ENCODE measurements at regions not wholly inside any gene's neighbourhood (a gene's known extent, or its start where the extent isn't known, plus 50 kb on each side); places are given as distances from the start of the nearest gene placed in this dataset.

DNA sequence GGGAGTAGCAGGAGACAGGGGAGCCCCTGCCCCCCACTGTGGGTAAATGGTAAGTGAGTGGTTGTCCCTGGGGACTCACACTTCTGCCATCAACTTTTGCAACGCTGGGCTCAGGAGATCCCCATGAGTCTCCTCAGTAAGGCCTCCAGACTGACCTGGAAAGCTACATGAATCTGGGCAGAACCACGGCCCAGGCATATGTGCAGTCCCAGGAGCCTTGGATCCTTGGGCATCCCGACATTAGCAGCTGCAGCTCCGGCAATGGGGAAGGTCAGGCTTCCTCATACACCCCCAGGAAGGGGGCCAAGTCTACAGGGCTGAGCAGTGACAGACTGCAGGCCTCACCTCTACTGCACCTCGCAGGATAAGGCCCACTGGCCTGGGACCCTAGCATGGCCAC, 868.7 kb upstream of the ADGRL4 start:
- Histone ChIP-seq H3K27ac (ENCODE audit: low read length) (no peak overlapping the region), H3K4me1 (ENCODE audit: control insufficient read depth, low read depth, low read length) (no peaks in the 10 kb centered on the region), H3K27me3 (ENCODE audit: control insufficient read depth, insufficient read depth, low read length) (no peaks in the 10 kb centered on the region), H3K4me3 (ENCODE audit: low read length) (no peak overlapping the region), H3K36me3 (ENCODE audit: control insufficient read depth, low read depth, low read length) (no peaks in the 10 kb centered on the region), H3K9ac (ENCODE audit: low read length) (no peak overlapping the region), H3K9me3 (ENCODE audit: control insufficient read depth, low read depth, low read length) (no peaks in the 10 kb centered on the region)

DNA sequence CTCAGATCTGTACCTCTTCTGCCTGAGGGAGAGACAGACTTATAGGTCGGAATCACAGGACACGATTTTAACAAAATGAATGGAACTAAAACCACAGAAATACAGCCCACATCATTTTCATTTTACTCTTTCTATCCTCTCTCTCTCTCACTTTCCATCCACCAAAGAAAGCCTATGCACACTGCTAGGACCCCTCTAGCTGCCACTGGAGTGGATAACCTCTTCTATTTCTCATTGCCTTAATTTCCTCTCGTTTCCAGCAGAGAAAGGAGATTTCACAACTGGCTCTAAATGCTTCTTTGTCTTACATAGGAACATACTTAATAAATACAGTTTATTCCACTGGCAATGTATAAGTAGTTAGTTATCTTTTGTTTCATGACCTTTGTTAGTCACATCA, 867.8 kb upstream of the ADGRL4 start:
- Histone ChIP-seq H3K9me3 (ENCODE audit: control insufficient read depth, low read depth, low read length) (no peaks in the 10 kb centered on the region), H3K27me3 (ENCODE audit: control insufficient read depth, insufficient read depth, low read length) (no peaks in the 10 kb centered on the region), H3K36me3 (ENCODE audit: control insufficient read depth, low read depth, low read length) (no peaks in the 10 kb centered on the region), H3K27ac (ENCODE audit: low read length) (no peak overlapping the region), H3K9ac (ENCODE audit: low read length) (no peak overlapping the region), H3K4me1 (ENCODE audit: control insufficient read depth, low read depth, low read length) (no peaks in the 10 kb centered on the region), H3K4me3 (ENCODE audit: low read length) (no peak overlapping the region)

DNA sequence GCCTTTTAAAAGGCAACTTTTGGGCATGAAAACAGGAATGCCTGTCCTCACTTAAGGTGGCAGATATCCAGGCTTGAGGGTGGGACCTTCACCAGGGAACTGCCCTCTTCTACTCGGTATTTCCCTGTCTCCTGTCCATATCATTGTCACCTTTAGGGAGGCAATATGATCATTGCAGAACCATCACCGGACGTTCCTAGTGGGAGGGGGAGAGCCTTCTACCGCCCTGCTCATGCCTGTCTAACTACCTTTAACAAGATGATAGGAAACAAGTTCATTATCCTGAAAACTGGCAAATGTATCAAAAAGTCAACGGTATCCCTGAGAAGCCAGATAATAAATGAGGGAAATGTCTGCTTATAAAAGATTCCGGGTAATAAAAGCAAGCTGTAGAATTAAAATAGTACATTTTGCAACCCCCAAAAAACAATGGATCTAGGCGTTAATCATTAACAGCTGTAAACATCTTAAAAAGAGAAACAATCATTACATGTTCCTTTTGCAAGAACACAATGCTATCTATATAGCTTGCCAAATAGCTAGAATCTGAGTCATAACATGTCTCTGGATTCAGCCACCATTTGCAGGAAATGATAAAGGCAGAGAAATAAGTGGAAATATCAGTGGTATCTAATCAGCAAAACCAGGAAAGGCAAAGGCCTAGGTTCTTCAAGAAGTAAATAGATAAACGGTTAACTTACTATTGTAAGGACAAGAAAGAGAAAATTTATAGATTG, 852.9 kb upstream of the ADGRL4 start:
- H3K27me3 ChIP-seq (ENCODE audit: control insufficient read depth, insufficient read depth, low read length) = no peaks in the 10 kb centered on the region
- H3K4me3 ChIP-seq (ENCODE audit: low read length) = no peak overlapping the region
- H3K36me3 ChIP-seq (ENCODE audit: control insufficient read depth, low read depth, low read length) = no peaks in the 10 kb centered on the region
- no peak overlapping the region for H3K27ac ChIP-seq (ENCODE audit: low read length)
- H3K4me1 ChIP-seq (ENCODE audit: control insufficient read depth, low read depth, low read length) = no peaks in the 10 kb centered on the region
- no peaks in the 10 kb centered on the region for H3K9me3 ChIP-seq (ENCODE audit: control insufficient read depth, low read depth, low read length)
- H3K9ac ChIP-seq (ENCODE audit: low read length) = no peak overlapping the region

DNA sequence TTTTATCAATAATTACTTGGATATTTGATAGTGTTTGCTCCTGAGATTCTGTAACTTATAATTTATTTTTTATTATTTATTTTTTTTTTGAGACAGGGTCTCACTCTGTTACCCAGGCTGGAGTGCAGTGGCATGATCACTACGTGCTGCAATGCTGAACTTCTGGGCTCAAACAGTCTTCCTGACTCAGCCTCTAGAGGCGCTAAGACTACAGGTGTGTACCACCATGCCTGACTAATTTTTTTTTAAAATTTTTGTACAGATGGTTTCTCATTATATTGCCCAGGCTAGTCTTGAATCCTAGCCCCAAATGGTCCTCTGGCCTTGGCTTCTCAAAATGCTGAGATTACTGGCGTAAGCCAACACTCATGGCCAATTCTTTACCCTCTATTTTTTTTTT, 845.5 kb upstream of the ADGRL4 start:
- Histone ChIP-seq H3K9me3 (ENCODE audit: control insufficient read depth, low read depth, low read length) (no peaks in the 10 kb centered on the region), H3K4me3 (ENCODE audit: low read length) (no peak overlapping the region), H3K4me1 (ENCODE audit: control insufficient read depth, low read depth, low read length) (peaks cover 3% of the 10 kb centered on the region), H3K36me3 (ENCODE audit: control insufficient read depth, low read depth, low read length) (no peaks in the 10 kb centered on the region), H3K27ac (ENCODE audit: low read length) (no peak overlapping the region), H3K9ac (ENCODE audit: low read length) (no peak overlapping the region), H3K27me3 (ENCODE audit: control insufficient read depth, insufficient read depth, low read length) (no peaks in the 10 kb centered on the region)

DNA sequence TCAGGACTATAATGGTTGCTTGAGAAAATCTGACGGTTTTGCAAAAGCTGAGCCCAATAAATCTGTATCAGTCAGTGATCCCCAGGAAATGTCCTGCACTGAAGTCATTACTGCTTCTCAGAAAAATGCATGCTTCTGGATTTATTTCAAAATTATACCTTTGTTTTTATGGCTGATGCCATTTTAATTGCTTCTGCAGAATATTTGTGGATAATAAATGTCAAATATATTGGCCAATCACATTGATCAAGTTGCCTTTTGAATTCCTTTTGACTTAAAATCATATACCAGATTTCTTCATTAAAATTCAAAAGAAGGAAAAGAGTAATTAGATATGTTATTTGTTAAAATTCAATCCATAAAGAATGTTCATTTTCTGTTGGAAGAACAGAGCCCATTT, 842.9 kb upstream of the ADGRL4 start:
- Histone ChIP-seq H3K4me3 (ENCODE audit: low read length) (no peak overlapping the region), H3K9me3 (ENCODE audit: control insufficient read depth, low read depth, low read length) (no peaks in the 10 kb centered on the region), H3K27ac (ENCODE audit: low read length) (no peak overlapping the region), H3K4me1 (ENCODE audit: control insufficient read depth, low read depth, low read length) (peaks cover 3% of the 10 kb centered on the region), H3K9ac (ENCODE audit: low read length) (no peak overlapping the region), H3K36me3 (ENCODE audit: control insufficient read depth, low read depth, low read length) (no peaks in the 10 kb centered on the region), H3K27me3 (ENCODE audit: control insufficient read depth, insufficient read depth, low read length) (no peaks in the 10 kb centered on the region)

DNA sequence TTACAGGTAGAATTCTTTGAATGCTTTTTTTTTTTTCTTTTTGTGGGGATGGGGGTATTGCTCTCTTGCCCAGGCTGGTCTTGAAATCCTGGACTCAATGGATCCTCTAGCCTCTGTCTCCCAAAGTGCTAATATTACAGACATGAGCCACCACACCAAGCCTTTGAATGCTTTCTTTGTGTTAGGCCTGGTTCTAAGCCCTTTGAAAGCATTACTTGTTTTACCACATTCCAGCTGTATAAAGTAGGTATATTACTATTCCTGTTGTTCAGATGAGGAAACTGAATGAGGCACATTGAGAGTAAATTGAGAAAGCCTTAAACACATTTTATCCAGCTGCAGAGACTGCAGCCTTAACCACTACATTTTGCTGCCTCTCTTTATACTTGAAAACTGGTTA, 841.8 kb upstream of the ADGRL4 start:
- Histone ChIP-seq H3K9ac (ENCODE audit: low read length) (no peak overlapping the region), H3K9me3 (ENCODE audit: control insufficient read depth, low read depth, low read length) (no peaks in the 10 kb centered on the region), H3K4me3 (ENCODE audit: low read length) (no peak overlapping the region), H3K27ac (ENCODE audit: low read length) (no peak overlapping the region), H3K27me3 (ENCODE audit: control insufficient read depth, insufficient read depth, low read length) (no peaks in the 10 kb centered on the region), H3K4me1 (ENCODE audit: control insufficient read depth, low read depth, low read length) (peaks cover 3% of the 10 kb centered on the region), H3K36me3 (ENCODE audit: control insufficient read depth, low read depth, low read length) (no peaks in the 10 kb centered on the region)

DNA sequence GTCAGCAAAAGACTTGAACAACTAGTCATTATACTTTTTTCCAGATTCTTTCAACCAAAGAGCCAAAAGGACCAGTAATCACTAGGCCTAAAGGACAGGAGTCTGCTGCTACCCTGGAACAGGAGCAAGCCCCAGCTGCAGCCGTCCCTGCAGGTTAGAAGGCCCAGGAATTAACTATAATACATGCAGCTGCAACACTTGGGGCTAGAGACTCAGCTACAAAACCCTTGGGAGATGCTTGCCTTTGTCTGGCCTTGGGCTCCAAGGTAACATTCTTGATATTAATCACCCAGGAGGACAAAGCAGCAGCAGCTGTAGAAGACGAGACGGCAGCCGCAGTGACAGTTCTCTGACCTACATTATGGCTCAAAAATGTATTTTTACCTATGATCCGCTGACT, 841.2 kb upstream of the ADGRL4 start:
- no peak overlapping the region for H3K9ac ChIP-seq (ENCODE audit: low read length)

DNA sequence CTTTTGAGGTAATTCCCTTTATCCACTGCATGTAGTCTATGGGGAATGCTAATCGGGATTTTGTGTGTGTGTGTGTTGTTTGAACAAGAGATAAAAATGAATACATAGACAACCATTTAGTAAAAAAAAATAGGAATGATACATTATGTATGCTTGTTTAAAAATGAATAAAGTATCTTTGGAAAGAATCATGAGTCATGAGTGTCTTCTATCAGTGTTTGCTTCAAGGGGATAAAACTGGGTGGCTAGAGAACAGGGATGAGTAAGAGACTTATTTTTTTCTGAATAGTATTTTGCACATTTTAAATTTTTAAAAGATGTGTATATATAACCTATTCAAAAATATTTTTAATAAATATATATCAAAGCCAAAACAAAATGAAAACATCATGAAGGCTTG, 839.4 kb upstream of the ADGRL4 start:
- no peak overlapping the region for H3K4me3 ChIP-seq (ENCODE audit: low read length)
- H3K36me3 ChIP-seq (ENCODE audit: control insufficient read depth, low read depth, low read length) = no peaks in the 10 kb centered on the region
- peaks cover 3% of the 10 kb centered on the region for H3K4me1 ChIP-seq (ENCODE audit: control insufficient read depth, low read depth, low read length)
- H3K9ac ChIP-seq (ENCODE audit: low read length) = no peak overlapping the region
- H3K9me3 ChIP-seq (ENCODE audit: control insufficient read depth, low read depth, low read length) = no peaks in the 10 kb centered on the region
- H3K27ac ChIP-seq (ENCODE audit: low read length) = no peak overlapping the region
- no peaks in the 10 kb centered on the region for H3K27me3 ChIP-seq (ENCODE audit: control insufficient read depth, insufficient read depth, low read length)

More for the DNA sequence above, 841.2 kb upstream of the ADGRL4 start:
- Histone ChIP-seq H3K9me3 (ENCODE audit: control insufficient read depth, low read depth, low read length) (no peaks in the 10 kb centered on the region), H3K4me1 (ENCODE audit: control insufficient read depth, low read depth, low read length) (peaks cover 3% of the 10 kb centered on the region), H3K27me3 (ENCODE audit: control insufficient read depth, insufficient read depth, low read length) (no peaks in the 10 kb centered on the region), H3K36me3 (ENCODE audit: control insufficient read depth, low read depth, low read length) (no peaks in the 10 kb centered on the region), H3K4me3 (ENCODE audit: low read length) (no peak overlapping the region), H3K27ac (ENCODE audit: low read length) (no peak overlapping the region)

DNA sequence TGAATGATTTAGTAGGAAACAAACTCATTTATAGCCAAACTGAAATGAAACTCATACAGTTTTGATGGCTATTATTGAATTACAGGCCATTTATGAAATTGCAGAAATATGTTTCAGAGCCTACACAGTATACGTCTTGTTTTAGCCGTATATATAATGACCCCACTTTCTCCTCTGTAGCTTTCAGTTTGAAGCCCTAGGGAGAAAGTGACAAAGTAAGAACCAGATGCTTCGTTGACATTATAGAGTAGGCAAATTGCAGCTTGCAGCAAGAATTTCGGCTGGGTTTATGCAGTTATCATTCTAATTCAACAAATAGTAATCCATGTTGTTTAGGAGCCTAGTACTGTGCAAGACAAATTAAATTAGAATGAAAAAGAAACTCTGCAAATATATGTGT, 836.3 kb upstream of the ADGRL4 start:
- Histone ChIP-seq H3K9me3 (ENCODE audit: control insufficient read depth, low read depth, low read length) (no peaks in the 10 kb centered on the region), H3K9ac (ENCODE audit: low read length) (no peak overlapping the region), H3K4me1 (ENCODE audit: control insufficient read depth, low read depth, low read length) (no peaks in the 10 kb centered on the region), H3K36me3 (ENCODE audit: control insufficient read depth, low read depth, low read length) (no peaks in the 10 kb centered on the region), H3K27ac (ENCODE audit: low read length) (no peak overlapping the region), H3K4me3 (ENCODE audit: low read length) (no peak overlapping the region), H3K27me3 (ENCODE audit: control insufficient read depth, insufficient read depth, low read length) (no peaks in the 10 kb centered on the region)

DNA sequence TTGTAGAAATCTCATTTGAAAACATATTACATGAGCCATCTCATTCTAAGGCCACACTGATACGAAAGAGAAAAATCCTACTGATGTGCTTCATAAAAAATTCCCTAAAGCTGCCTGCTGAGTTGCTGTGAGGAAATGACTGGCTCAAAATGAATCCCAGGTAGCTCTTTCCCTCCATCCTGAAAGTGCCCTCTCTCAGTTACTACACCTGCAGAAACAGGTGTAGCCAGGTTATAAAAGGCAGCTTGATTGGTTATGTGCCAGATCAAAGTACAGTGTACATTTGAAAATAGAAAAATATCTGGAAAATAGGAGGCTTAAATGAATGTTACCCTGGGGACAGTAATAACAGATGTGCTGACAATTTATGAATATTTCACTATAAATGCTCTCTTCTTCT, 833.4 kb upstream of the ADGRL4 start:
- no peaks in the 10 kb centered on the region for H3K4me1 ChIP-seq (ENCODE audit: control insufficient read depth, low read depth, low read length)
- no peaks in the 10 kb centered on the region for H3K27me3 ChIP-seq (ENCODE audit: control insufficient read depth, insufficient read depth, low read length)
- no peak overlapping the region for H3K27ac ChIP-seq (ENCODE audit: low read length)
- H3K36me3 ChIP-seq (ENCODE audit: control insufficient read depth, low read depth, low read length) = no peaks in the 10 kb centered on the region
- no peaks in the 10 kb centered on the region for H3K9me3 ChIP-seq (ENCODE audit: control insufficient read depth, low read depth, low read length)
- no peak overlapping the region for H3K9ac ChIP-seq (ENCODE audit: low read length)
- no peak overlapping the region for H3K4me3 ChIP-seq (ENCODE audit: low read length)

DNA sequence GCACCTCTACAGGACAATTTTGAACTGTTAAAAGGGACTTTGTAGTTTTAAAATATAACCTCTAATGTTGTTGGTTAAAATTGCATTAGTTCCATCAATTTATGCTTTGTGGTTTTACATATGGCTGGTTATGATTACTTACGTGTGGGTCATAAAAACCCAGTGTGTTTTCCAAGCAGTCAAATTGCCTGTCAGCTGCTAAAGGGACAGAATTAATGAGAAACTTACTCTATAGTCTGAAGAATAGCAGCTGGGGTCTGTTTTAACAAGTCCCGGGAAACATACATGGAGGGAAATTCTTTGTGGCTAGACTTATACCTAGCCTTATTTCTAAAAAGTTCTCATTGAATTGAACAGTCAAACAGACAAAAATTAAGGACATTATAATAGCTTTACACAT, 820.9 kb upstream of the ADGRL4 start:
- Histone ChIP-seq H3K9me3 (ENCODE audit: control insufficient read depth, low read depth, low read length) (no peaks in the 10 kb centered on the region), H3K27ac (ENCODE audit: low read length) (no peak overlapping the region)

DNA sequence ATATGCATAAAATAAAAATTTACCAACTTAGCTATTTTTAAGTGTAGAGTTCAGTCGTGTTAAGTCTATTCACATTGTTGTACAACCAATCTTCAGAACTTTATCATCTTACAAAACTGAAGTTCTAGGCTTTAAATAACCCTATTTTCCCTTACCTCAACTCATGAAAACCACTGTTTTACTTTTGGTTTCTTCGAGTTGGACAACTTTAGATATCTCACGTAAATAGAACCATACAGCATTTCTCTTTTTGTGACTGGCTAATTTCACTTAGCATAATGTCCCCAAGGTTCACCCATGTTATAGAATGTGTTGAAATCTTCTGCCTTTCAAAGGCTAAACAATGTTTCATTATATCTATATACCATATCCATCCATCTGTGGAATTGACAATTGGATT, 819.0 kb upstream of the ADGRL4 start:
- Histone ChIP-seq H3K27me3 (ENCODE audit: control insufficient read depth, insufficient read depth, low read length) (no peaks in the 10 kb centered on the region), H3K27ac (ENCODE audit: low read length) (no peak overlapping the region), H3K4me3 (ENCODE audit: low read length) (no peak overlapping the region), H3K36me3 (ENCODE audit: control insufficient read depth, low read depth, low read length) (no peaks in the 10 kb centered on the region), H3K4me1 (ENCODE audit: control insufficient read depth, low read depth, low read length) (no peaks in the 10 kb centered on the region), H3K9ac (ENCODE audit: low read length) (no peak overlapping the region), H3K9me3 (ENCODE audit: control insufficient read depth, low read depth, low read length) (no peaks in the 10 kb centered on the region)

More for the DNA sequence above, 820.9 kb upstream of the ADGRL4 start:
- Histone ChIP-seq H3K4me1 (ENCODE audit: control insufficient read depth, low read depth, low read length) (no peaks in the 10 kb centered on the region), H3K9ac (ENCODE audit: low read length) (no peak overlapping the region), H3K27me3 (ENCODE audit: control insufficient read depth, insufficient read depth, low read length) (no peaks in the 10 kb centered on the region), H3K36me3 (ENCODE audit: control insufficient read depth, low read depth, low read length) (no peaks in the 10 kb centered on the region), H3K4me3 (ENCODE audit: low read length) (no peak overlapping the region)

All from iPS-18a (cell line).